ACHN (cell line): ENCODE measurements at regions not wholly inside any gene's neighbourhood (a gene's known extent, or its start where the extent isn't known, plus 50 kb on each side); places are given as distances from the start of the nearest gene placed in this dataset.
"Not testable (repeated sequence)": the region's sequence is repeated elsewhere in the genome, so short reads cannot be mapped to it uniquely, and the experiment has no call there.

Experiments
- DNase-seq: peaks from one replicate; pipeline ENCODE4 v3.0.0-alpha.2; 2015
- in situ Hi-C: cut with HindIII; loops from 2 replicates; pipeline ENCODE4 v1.10.0; 2017; ENCODE audit warnings: low sequenced_read_pairs, low pct_ligation_motif_present, low pct_unique_long_range_greater_than_20kb

DNA sequence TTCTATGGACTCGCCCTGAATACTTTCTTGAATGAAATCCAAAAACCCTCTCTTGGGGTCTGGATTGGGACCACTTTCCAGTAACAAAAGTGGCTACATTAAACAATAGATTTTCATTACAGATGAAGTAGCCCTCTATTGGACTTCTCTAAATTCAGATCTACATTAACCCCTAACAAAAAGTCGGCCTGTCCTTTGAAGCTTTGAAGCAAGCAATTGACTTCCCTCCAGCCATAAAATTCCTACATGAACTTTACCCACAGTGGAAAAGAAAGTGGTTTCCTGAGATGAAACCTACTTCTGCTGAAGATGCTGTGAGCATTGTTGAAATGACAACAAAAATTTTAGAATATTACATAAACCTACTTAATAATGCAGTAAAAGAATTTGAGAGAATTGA is 967.1 kb upstream of the ROBO1 start:
- in situ Hi-C loops = no loop called here

GRCh38 chr3:80734483-80734882 is 966.7 kb upstream of the ROBO1 start:
- in situ Hi-C loops = no loop called here
- no peak for DNase-seq

More for the DNA sequence above, 967.1 kb upstream of the ROBO1 start:
- DNase-seq = no peak

DNA sequence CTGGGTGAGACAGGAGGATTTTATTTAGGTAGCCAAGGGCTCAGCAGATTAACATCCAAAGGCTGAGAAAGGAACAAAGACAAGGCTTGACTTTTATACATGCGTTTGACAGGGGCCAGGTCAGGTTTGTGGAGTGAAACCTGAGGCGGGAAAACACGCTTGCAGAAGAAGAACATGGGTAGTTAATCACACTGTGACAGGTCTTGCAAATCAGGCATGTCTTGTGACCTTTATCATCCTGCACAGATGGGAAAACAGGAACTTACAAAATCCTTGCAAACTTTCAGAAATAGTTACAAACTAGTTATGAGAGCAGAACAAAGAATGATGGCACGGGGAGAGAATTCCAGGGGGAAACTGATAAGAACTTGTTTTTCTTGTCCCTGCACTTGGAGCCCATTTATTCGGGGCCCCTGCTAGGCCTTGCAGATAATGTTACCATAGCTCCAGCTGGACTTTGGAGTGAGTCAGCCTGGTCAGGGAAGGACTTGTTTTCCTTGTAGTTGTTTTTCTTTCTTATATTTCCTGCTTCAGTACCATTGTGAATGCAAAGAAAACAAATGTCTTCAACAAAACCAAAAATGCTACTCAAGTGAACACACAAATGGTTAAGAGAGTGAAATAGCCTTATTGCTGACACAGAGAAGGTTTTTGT is 965.9 kb upstream of the ROBO1 start:
- DNase-seq = no peak
- in situ Hi-C loops = no loop called here

- in situ Hi-C loops, DNase-seq: not testable (repeated sequence)
Observed at GRCh38 chr3:80727561-80727960, 959.8 kb upstream of the ROBO1 start.

DNA sequence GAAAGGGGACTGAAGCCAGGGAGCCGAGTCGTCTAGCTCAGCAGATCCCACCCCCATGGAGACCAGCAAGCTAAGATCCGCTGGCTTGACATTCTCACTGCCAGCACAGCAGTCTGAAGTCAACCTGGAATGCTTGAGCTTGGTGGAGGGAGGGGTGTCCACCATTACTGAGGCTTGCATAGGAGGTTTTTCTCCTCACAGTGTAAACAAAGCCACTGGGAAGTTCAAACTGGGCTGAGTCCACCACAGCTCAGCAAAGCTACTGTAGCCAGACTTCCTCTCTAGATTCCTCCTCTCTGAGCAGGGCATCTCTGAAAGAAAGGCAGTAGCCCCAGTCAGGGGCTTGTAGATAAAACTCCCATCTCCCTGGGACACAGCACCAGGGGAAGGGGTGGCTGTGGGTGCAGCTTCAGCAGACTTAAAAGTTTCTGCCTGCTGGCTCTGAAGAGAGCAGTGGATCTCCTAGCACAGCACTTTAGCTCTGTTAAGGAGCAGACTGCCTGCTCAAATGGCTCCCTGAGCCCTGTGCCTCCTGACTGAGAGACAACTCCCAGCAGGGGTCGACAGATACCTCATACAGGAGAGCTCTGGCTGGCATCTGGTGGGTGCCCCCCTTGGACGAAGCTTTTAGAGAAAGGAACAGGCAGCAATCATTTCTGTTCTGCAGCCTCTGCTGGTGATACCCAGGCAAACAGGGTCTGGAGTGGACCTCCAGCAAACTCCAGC is 942.0 kb upstream of the ROBO1 start:
- in situ Hi-C loops = not testable (repeated sequence)

GRCh38 chr3:80705290-80705689 is 937.5 kb upstream of the ROBO1 start:
- no peak for DNase-seq

More for the DNA sequence above, 942.0 kb upstream of the ROBO1 start:
- not testable (repeated sequence) for DNase-seq

GRCh38 chr3:80701349-80701748 is 933.6 kb upstream of the ROBO1 start:
- in situ Hi-C loops = no loop called here
- no peak for DNase-seq

More at GRCh38 chr3:80705290-80705689, 937.5 kb upstream of the ROBO1 start:
- in situ Hi-C loops = no loop called here

DNA sequence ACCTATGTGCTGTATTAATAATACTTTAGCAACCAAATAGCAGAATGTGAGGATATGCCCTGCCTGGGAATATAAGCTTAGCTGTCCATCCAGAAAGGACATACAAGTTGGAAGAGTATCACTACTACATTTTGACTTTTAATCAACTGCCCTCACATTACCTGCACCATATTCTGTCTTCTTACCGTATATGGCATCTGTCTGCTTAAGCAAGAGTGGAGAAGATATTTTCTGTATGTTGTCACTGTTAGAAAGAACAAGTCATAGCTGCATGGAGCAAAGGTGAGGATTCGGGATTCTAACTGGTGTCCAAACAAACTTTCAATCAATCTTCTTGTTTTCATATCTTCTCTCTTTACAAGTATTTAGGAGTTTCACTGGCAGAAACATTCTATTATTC is 929.5 kb upstream of the ROBO1 start:
- in situ Hi-C loops = loop anchor here (25.0 kb wide), 1 partner anchor 1185 kb away; no protein-coding TSS in a partner anchor
- no peak for DNase-seq

DNA sequence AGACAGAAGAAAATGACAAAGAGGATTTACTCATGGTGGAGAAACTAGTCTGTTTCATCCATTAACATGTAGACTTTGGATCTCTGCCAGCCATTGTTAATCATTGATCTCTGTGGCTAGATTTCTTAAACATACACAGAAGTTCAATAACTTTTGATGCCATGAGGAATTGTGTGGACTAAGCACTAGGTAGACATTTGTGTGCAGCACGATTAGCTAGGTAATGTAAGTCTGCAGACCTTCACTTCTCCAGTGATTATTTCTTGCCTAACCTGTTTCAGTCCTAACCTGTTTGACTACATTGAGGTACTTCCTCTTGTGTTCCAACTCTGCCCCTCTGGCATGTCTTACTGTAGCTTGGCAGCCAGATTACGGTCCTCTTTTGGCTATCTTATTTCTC is 928.5 kb upstream of the ROBO1 start:
- in situ Hi-C loops = loop anchor here (25.0 kb wide), 1 partner anchor 1184 kb away; no protein-coding TSS in a partner anchor
- peak; percentile 52 for DNase-seq

GRCh38 chr3:80688814-80689213 is 921.0 kb upstream of the ROBO1 start:
- peak; percentile 54 for DNase-seq
- in situ Hi-C loops = loop anchor here (25.0 kb wide), 1 partner anchor 1177 kb away; no protein-coding TSS in a partner anchor

DNA sequence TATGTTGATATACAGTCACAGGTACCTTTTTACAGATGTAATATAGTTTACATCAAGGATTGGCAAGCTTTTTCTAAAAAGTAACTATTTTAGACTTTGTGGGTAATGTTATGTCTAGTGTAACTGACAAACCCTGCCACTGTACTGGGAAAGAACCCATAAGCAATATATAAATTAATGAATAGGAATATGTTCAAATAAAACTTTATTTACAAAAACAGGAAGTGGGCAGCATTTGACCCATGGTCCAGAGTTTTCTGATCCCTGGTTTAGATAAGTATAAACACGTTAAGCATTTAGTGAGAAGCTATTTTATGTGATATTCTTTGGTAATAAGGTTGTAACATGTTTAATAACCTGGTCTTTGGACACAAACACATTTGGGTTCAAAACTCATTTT is 915.2 kb upstream of the ROBO1 start:
- DNase-seq = no peak
- in situ Hi-C loops = loop anchor here (25.0 kb wide), 1 partner anchor 1171 kb away; no protein-coding TSS in a partner anchor

DNA sequence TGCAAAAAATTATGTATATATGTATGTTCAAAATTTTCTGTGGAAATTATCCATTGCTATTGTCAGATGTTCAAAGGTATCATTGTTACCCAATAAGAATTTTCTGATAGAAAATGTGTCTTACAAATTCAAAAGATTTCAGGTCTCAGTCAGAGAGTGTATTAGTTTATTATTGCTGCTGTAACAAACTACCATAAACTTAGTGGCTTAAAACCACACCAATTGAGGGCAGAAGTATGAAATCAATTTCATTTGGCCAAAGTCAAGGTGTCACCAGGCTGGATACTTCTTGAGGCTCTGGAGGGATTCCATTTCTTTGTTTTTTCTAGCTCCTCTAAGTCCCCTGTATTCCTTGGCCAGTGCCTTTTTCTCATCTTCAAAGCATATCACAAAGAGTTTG is 914.4 kb upstream of the ROBO1 start:
- no peak for DNase-seq
- in situ Hi-C loops = loop anchor here (25.0 kb wide), 1 partner anchor 1170 kb away; no protein-coding TSS in a partner anchor

DNA sequence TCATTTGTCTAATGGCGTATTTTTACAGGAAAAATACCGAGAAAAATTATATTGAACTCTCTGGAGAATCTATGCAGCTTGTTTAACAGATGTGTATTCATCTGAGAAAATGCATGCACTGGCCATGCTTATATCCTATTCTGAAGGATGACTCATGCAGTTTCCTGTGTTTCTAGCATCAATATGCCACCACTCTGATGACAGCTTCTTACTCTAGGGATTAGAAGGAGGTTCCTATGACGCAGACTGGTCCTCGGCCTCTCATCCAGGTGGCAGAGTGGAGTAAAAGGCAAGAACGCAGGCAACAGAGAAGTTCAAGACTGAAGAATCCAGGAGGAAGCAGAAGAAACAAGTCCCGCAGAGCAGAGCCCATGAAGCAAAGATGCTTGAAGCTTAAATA is 910.0 kb upstream of the ROBO1 start:
- in situ Hi-C loops = loop anchor here (25.0 kb wide), 1 partner anchor 1165 kb away; no protein-coding TSS in a partner anchor
- no peak for DNase-seq

DNA sequence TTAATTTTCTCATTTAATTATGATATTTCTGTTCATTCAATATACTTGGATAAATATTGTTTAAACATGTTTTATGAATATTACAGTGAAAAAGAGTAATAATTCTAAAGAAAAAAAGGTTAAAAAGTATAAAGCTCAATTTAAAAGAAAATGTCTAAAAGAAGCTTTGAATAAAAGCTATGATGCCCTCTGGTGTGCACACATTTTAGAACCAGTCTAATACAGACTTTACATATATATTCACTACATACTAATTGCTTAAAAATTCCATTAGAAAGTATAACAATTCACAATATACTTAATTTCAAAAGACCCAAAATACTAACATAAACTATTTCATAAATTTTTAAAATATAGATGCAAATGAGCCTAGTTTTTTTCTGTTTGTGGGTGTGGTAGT is 909.1 kb upstream of the ROBO1 start:
- DNase-seq = no peak
- in situ Hi-C loops = loop anchor here (25.0 kb wide), 1 partner anchor 1165 kb away; no protein-coding TSS in a partner anchor

DNA sequence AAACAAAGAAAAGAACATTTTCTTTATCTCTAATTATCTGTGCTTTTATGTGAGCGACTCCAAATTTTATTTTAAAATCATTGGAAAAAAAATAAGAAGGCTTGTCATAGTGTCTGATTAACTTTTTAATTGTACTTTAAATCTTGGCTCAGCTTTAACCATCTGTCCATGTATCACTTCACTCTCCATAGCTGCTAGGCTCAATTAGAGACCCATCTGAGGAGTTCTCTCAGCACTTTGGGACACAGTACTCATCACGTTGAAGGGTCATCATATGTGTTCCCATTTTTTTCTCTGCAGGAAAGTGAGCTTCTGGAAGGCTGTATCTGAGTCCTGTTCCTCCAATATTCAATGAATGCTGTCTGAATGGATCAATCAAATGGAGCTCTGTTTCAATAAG is 908.5 kb upstream of the ROBO1 start:
- DNase-seq = no peak
- in situ Hi-C loops = loop anchor here (25.0 kb wide), 1 partner anchor 1164 kb away; no protein-coding TSS in a partner anchor

DNA sequence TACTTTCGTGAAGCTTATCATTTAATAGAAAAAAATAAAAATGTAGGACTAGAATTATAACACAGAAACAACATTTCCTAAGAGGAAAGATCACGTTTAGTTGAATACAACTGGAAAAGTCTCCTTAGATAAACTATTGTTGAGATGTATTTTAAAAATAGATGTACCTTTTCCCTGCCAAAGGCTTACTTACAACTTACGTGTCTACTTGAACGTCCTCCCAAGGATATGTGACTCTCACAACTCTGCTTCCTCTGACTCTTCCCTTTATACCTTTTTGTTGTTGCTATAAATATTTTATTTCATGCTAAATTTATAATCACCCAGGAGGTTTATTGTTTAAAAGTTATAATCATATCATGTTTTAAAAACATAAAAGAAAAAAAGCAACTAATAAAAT is 908.0 kb upstream of the ROBO1 start:
- DNase-seq = no peak
- in situ Hi-C loops = loop anchor here (25.0 kb wide), 1 partner anchor 1163 kb away; no protein-coding TSS in a partner anchor

DNA sequence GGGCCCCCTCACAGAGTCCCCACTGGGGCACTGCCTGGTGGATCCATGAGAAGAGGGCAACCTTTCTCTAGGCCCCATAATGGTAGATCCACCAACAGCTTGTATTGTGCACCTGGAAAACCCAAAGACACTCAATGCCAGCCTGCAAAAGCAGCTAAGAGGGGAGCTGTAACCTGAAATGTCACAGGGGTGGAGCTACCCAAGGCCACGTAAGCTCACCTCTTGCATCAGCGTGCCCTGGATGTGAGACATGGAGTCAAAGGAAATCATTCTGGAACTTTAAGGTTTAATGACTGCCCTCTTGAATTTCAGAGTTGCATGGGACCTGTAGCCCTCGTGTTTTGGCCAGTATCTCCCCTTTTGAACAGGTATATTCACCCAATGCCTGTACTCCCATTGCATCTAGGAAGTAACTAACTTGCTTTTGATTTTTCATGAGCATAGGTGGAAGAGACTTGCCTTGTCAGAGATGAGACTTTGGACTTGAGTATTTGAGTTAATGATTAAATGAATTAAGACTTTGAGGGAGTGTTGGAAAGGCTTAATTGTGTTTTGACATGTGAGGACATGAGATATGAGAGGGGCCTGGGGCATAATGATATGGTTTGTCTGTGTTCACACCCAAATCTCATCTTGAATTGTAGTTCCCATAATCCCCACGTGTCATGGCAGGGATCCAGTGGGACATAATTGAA is 900.9 kb upstream of the ROBO1 start:
- in situ Hi-C loops = no loop called here
- DNase-seq = no peak

DNA sequence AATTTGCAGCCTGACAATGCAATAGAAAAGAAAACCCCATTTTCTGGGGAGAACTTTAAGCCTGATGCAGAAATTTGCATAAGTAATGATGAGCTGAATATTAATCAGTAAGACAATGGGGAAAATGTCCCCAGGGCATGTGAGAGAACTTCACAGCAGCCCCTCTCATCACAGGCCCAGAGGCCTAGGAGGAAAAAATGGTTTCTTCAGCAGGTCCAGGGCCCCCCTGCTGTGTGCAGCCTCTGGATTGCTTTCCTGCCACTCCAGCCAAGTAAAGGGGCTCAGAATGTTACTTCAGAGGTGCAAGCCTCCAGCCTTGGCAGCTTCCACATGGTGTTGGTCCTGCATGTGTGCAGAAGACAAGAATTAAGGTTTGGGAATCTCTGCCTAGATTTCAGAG is 900.3 kb upstream of the ROBO1 start:
- no peak for DNase-seq
- in situ Hi-C loops = no loop called here

- DNase-seq = no peak
- in situ Hi-C loops = no loop called here
Observed at GRCh38 chr3:80663426-80663825, 895.6 kb upstream of the ROBO1 start.
